ENCODE measurements at regions not wholly inside any gene's neighbourhood (a gene's known extent, or its start where the extent isn't known, plus 50 kb on each side); places are given as distances from the start of the nearest gene placed in this dataset.

DNA sequence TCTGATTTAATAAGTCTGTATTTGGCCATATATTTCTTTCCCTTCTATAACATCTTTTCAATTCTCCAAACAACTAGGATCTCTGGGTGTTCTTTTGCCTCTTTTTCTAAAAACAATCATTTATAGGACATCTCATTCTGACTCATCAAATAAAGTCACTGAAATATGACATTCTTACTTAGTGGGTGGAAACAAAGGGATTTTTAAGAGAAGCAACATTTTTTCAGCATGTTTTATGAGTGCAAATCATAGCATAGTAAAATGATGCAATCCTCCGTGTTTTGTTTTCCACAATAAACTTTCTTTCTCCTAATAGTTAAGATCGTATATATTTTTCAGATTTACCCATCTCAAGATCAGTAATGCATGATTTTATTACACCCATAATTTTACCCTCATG lies 179.8 kb downstream of the SPCS3 start:
- TF ChIP-seq, protein P1, sequence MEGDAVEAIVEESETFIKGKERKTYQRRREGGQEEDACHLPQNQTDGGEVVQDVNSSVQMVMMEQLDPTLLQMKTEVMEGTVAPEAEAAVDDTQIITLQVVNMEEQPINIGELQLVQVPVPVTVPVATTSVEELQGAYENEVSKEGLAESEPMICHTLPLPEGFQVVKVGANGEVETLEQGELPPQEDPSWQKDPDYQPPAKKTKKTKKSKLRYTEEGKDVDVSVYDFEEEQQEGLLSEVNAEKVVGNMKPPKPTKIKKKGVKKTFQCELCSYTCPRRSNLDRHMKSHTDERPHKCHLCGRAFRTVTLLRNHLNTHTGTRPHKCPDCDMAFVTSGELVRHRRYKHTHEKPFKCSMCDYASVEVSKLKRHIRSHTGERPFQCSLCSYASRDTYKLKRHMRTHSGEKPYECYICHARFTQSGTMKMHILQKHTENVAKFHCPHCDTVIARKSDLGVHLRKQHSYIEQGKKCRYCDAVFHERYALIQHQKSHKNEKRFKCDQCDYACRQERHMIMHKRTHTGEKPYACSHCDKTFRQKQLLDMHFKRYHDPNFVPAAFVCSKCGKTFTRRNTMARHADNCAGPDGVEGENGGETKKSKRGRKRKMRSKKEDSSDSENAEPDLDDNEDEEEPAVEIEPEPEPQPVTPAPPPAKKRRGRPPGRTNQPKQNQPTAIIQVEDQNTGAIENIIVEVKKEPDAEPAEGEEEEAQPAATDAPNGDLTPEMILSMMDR (IDR thresholded peaks at IDR 0.05), result no peak
- TF ChIP-seq POLR2A (IDR thresholded peaks at IDR 0.05), result no peak
